H1 (cell line): ENCODE measurements at regions not wholly inside any gene's neighbourhood (a gene's known extent, or its start where the extent isn't known, plus 50 kb on each side); places are given as distances from the start of the nearest gene placed in this dataset.

ENCODE experiments used
- CHD7 ChIP-seq: fragments of 300-600 bp; sonication (generic); IDR thresholded peaks from 2 replicates; pipeline ENCODE4 v1.7.1; 2012; ENCODE audit warnings: low read length, moderate library complexity, mild to moderate bottlenecking, inconsistent platforms; ENCODE audit not compliant: insufficient replicate concordance

- no peak for TF ChIP-seq CHD7
These were observed 294.7 kb upstream of the CCDC54 start (continued) for GRCh38 chr3:107082527-107082926.
